IMR-90 (cell line): ENCODE measurements at regions not wholly inside any gene's neighbourhood (a gene's known extent, or its start where the extent isn't known, plus 50 kb on each side); places are given as distances from the start of the nearest gene placed in this dataset.

Experiments
- ATAC-seq: fragments of 200-7000 bp; cut with Tn5 transposase; 2 replicates; pipeline ENCODE4 v1.9.1; 2020; ENCODE audit warnings: low read depth, mild to moderate bottlenecking, moderate library complexity
- BruUV-seq: library from RNA; stranded (reverse); fragments of 400-500 nt; replicated peaks from 2 replicates; lab custom pipeline; 2021; lab: Mats Ljungman, UMichigan
- CTCF ChIA-PET: fragments of 300-600 bp; formaldehyde crosslinking; extraction: SDS; loops from one replicate; lab custom pipeline; 2021; ENCODE audit warnings: antibody characterized with exemption; lab: Yijun Ruan, JAX
- POLR2A ChIA-PET: fragments of 300-600 bp; sonication (Branson Sonifier 250); formaldehyde crosslinking; loops from one replicate; lab custom pipeline; 2022; ENCODE audit warnings: antibody characterized with exemption; ENCODE audit not compliant: unreplicated experiment; lab: Charles Lee
- DNase-seq: peaks from one replicate; pipeline ENCODE4 v3.0.0; 2013
- H2AFZ ChIP-seq: replicated peaks from 2 replicates; pipeline ENCODE3; 2013; ENCODE audit warnings: low read length, mild to moderate bottlenecking; ENCODE audit not compliant: poor library complexity
- H2AK5ac ChIP-seq: 2 replicates; pipeline ENCODE4 v1.6.1; 2013; ENCODE audit warnings: low read depth, low read length, inconsistent platforms
- H2AK9ac ChIP-seq: replicated peaks from 2 replicates; pipeline ENCODE3; 2013; ENCODE audit warnings: mild to moderate bottlenecking, low read depth, low read length, moderate library complexity; ENCODE audit not compliant: poor library complexity
- H2BK120ac ChIP-seq: 2 replicates; pipeline ENCODE4 v1.6.1; 2013; ENCODE audit warnings: low read depth, low read length, inconsistent platforms
- H2BK15ac ChIP-seq: 3 replicates; pipeline ENCODE4 v1.6.1; 2013; ENCODE audit warnings: low read depth, low read length, inconsistent platforms
- H2BK20ac ChIP-seq: 2 replicates; pipeline ENCODE4 v1.6.1; 2013; ENCODE audit warnings: low read depth, mild to moderate bottlenecking, inconsistent platforms, low read length, moderate library complexity
- H2BK5ac ChIP-seq: 2 replicates; pipeline ENCODE4 v1.6.1; 2013; ENCODE audit warnings: mild to moderate bottlenecking, low read depth, low read length, inconsistent platforms; ENCODE audit not compliant: poor library complexity, severe bottlenecking
- H3K14ac ChIP-seq: replicated peaks from 2 replicates; pipeline ENCODE4 v1.6.1; 2013; ENCODE audit warnings: low read depth, low read length, inconsistent platforms
- H3K18ac ChIP-seq: 2 replicates; pipeline ENCODE4 v1.6.1; 2013; ENCODE audit warnings: low read depth, low read length, control low read depth
- H3K23ac ChIP-seq: 2 replicates; pipeline ENCODE4 v1.6.1; 2013; ENCODE audit warnings: low read depth, low read length, inconsistent platforms
- H3K27ac ChIP-seq: 2 replicates; pipeline ENCODE4 v1.5.1; 2013; ENCODE audit warnings: mild to moderate bottlenecking, control low read depth, low read length; ENCODE audit not compliant: insufficient read depth
- H3K27me3 ChIP-seq: 2 replicates; pipeline ENCODE4 v1.6.1; 2013; ENCODE audit warnings: low read length; ENCODE audit not compliant: control insufficient read depth, insufficient read depth
- H3K36me3 ChIP-seq: 2 replicates; pipeline ENCODE4 v1.6.1; 2013; ENCODE audit warnings: low read length, mixed read lengths; ENCODE audit not compliant: control insufficient read depth, insufficient read depth
- H3K4ac ChIP-seq: 2 replicates; pipeline ENCODE4 v1.6.1; 2013; ENCODE audit warnings: low read depth, low read length, inconsistent platforms
- H3K4me1 ChIP-seq: 2 replicates; pipeline ENCODE4 v1.6.1; 2013; ENCODE audit warnings: low read length, mixed read lengths; ENCODE audit not compliant: control insufficient read depth, insufficient read depth
- H3K4me2 ChIP-seq: 2 replicates; pipeline ENCODE4 v1.6.1; 2013; ENCODE audit warnings: low read depth, mild to moderate bottlenecking, control low read depth, low read length, moderate library complexity
- H3K4me3 ChIP-seq: 2 replicates; pipeline ENCODE4 v1.5.1; 2013; ENCODE audit warnings: low read depth, mild to moderate bottlenecking, control low read depth, low read length, moderate library complexity; ENCODE audit not compliant: insufficient read depth
- H3K56ac ChIP-seq: 2 replicates; pipeline ENCODE4 v1.6.1; 2013; ENCODE audit warnings: low read length, inconsistent platforms; ENCODE audit not compliant: insufficient read depth; ENCODE audit errors: extremely low read depth
- H3K79me1 ChIP-seq, 2 experiments: 2 replicates each; pipeline ENCODE4 v1.6.1; 2013; ENCODE audit warnings: low read length in 2 of 2, inconsistent platforms in 1 of 2, low read depth in 1 of 2
- H3K9ac ChIP-seq: 2 replicates; pipeline ENCODE4 v1.6.1; 2013; ENCODE audit warnings: low read depth, low read length, control low read depth
- H3K9me1 ChIP-seq: 2 replicates; pipeline ENCODE4 v1.6.1; 2013; ENCODE audit warnings: low read length, inconsistent platforms; ENCODE audit not compliant: insufficient read depth
- H3K9me3 ChIP-seq: 2 replicates; pipeline ENCODE4 v1.6.1; 2013; ENCODE audit warnings: low read length; ENCODE audit not compliant: control insufficient read depth, insufficient read depth
- H4K20me1 ChIP-seq: 2 replicates; pipeline ENCODE4 v1.6.1; 2013; ENCODE audit warnings: low read length, inconsistent platforms; ENCODE audit not compliant: insufficient read depth
- H4K5ac ChIP-seq: 2 replicates; pipeline ENCODE4 v1.6.1; 2013; ENCODE audit warnings: mild to moderate bottlenecking, low read depth, low read length, control low read depth
- H4K8ac ChIP-seq, 2 experiments: 2 replicates each; pipeline ENCODE4 v1.6.1; 2013; ENCODE audit warnings: low read depth in 2 of 2, low read length in 2 of 2, control low read depth in 1 of 2, inconsistent platforms in 1 of 2
- H4K91ac ChIP-seq: 2 replicates; pipeline ENCODE4 v1.6.1; 2013; ENCODE audit warnings: low read depth, low read length, inconsistent platforms; ENCODE audit not compliant: insufficient read depth
- BHLHE40 ChIP-seq: fragments of 150-350 bp; IDR thresholded peaks from 2 replicates; pipeline ENCODE4 v1.6.1; 2016; ENCODE audit warnings: mild to moderate bottlenecking, low read depth, low read length
- ELK1 ChIP-seq: fragments of 150-350 bp; IDR thresholded peaks from 2 replicates; pipeline ENCODE4 v1.6.1; 2016; ENCODE audit warnings: low read depth, mild to moderate bottlenecking, low read length, moderate library complexity, borderline replicate concordance
- FOS ChIP-seq: fragments of 150-350 bp; IDR thresholded peaks from 2 replicates; pipeline ENCODE4 v1.6.1; 2016; ENCODE audit warnings: low read depth, low read length
- MAFK ChIP-seq: IDR thresholded peaks from 2 replicates; pipeline ENCODE4 v1.6.1; 2012; ENCODE audit warnings: low read depth, low read length, improper control_type of control experiment
- MAZ ChIP-seq: IDR thresholded peaks from 2 replicates; pipeline ENCODE4 v1.6.1; 2012; ENCODE audit warnings: low read depth, mild to moderate bottlenecking, low read length, improper control_type of control experiment, moderate library complexity, borderline replicate concordance
- POLR2A ChIP-seq: IDR thresholded peaks from 2 replicates; pipeline ENCODE4 v1.6.1; 2012; ENCODE audit warnings: mild to moderate bottlenecking, low read depth, low read length
- RAD21 ChIP-seq: IDR thresholded peaks from 2 replicates; pipeline ENCODE4 v1.6.1; 2012; ENCODE audit warnings: low read length, improper control_type of control experiment
- RFX5 ChIP-seq: IDR thresholded peaks from 2 replicates; pipeline ENCODE4 v1.8.0; 2012; ENCODE audit warnings: low read depth, mild to moderate bottlenecking, low read length, moderate library complexity
- SMC3 ChIP-seq: fragments of 150-350 bp; IDR thresholded peaks from 2 replicates; pipeline ENCODE4 v1.6.1; 2016; ENCODE audit warnings: low read depth, mild to moderate bottlenecking, antibody characterized with exemption, low read length, moderate library complexity
- WGBS, 2 experiments: methylation state at CpG; one replicate each; pipeline versions ENCODE4 v1.1.5 to v1.1.7; 2013; ENCODE audit warnings: missing lambda C conversion rate in 2 of 2; ENCODE audit not compliant: insufficient read length in 1 of 2; ENCODE audit errors: extremely low coverage in 2 of 2; 5-methylcytosine and 5-hydroxymethylcytosine counted together
- dilution Hi-C: fragments of 300-500 bp; cut with HindIII; formaldehyde crosslinking; loops from one replicate; pipeline ENCODE4 v1.14.3; 2018; ENCODE audit warnings: low sequenced_read_pairs; ENCODE audit not compliant: unreplicated experiment
- in situ Hi-C: fragments of 300-500 bp; cut with MboI; formaldehyde crosslinking; loops from 3 replicates; pipeline ENCODE4 v1.14.3; 2019; ENCODE audit warnings: low sequenced_read_pairs, inconsistent platforms, mixed read lengths
- intact Hi-C: fragments of 100-400 bp; cut with micrococcal nuclease; formaldehyde crosslinking; loops from 2 replicates; pipeline ENCODE4 v1.10.0; 2022

- Histone ChIP-seq H2BK5ac (no peak overlapping the region), H3K14ac (no peak overlapping the region), H3K9me1 (no peaks in the 10 kb centered on the region), H2BK120ac (no peak overlapping the region), H2AK5ac (no peak overlapping the region), H2BK15ac (no peak overlapping the region), H3K18ac (no peak overlapping the region), H3K27me3 (no peaks in the 10 kb centered on the region), H3K4me3 (no peak overlapping the region), H3K4ac (no peak overlapping the region), H3K56ac (no peak overlapping the region), H3K9ac (no peak overlapping the region), H2BK20ac (no peak overlapping the region), H4K91ac (no peak overlapping the region), H3K36me3 (no peaks in the 10 kb centered on the region), H3K27ac (no peak overlapping the region), H3K4me1 (no peaks in the 10 kb centered on the region), H4K5ac (no peak overlapping the region), H4K8ac (no peak overlapping the region), H3K9me3 (no peaks in the 10 kb centered on the region), H3K79me1 (no peaks in the 10 kb centered on the region), H3K4me2 (no peak overlapping the region), H2AFZ (no peak overlapping the region), H4K20me1 (no peaks in the 10 kb centered on the region), H2AK9ac (no peak overlapping the region), H3K23ac (no peak overlapping the region)
- no peak for ATAC-seq
- DNase-seq = no peak
- intact Hi-C loops = no loop called here
- CTCF ChIA-PET = interaction anchor here (0.7 kb wide), 1 partner anchor 95 kb away, joined by 3 read pairs; no protein-coding TSS in a partner anchor
- no peak for TF ChIP-seq RFX5
- no peak for TF ChIP-seq RAD21
- no peak for TF ChIP-seq ELK1
- TF ChIP-seq MAZ = no peak
- TF ChIP-seq BHLHE40 = no peak
- TF ChIP-seq POLR2A = no peak
- TF ChIP-seq MAFK = no peak
- TF ChIP-seq SMC3 = no peak
- TF ChIP-seq FOS = no peak
- POLR2A ChIA-PET = no interaction called here
- dilution Hi-C loops = no loop called here
- in situ Hi-C loops = no loop called here
- WGBS, 2 experiments = no CpG with 5 or more reads among the region's 1 CpG
- BruUV-seq = no TSS peak
These were observed 300.2 kb downstream of the ASXL3 start for GRCh38 chr18:33878213-33878612.
